HG03457 (cell line): ENCODE measurements at regions not wholly inside any gene's neighbourhood (a gene's known extent, or its start where the extent isn't known, plus 50 kb on each side); places are given as distances from the start of the nearest gene placed in this dataset.
"Not testable (repeated sequence)": the region's sequence is repeated elsewhere in the genome, so short reads cannot be mapped to it uniquely, and the experiment has no call there.

Experiments used
- ATAC-seq: cut with Tn5 transposase; IDR thresholded peaks from one replicate; pipeline ENCODE4 v1.9.1; 2021; ENCODE audit warnings: moderate number of reproducible peaks; ENCODE audit not compliant: unreplicated experiment

DNA sequence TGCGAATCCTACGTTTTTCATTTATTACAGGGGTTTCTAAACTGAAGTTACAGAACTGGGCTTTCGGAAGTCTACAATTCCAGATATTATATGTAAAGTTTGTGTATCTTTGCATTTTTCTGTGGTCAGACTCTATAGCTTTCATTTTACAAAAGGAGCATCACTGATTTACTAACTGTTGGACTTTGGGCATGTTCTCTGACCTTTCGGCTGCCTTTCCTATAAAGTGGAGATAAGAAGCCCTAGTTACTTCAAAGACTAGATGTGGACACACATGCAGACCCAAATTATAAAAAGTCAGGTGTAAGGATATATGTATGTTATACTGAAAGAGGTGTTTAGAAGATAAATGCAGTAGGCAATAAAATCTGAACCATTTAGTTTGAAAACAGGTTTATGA lies 126.6 kb upstream of the PRKCQ start:
- no peak for ATAC-seq

DNA sequence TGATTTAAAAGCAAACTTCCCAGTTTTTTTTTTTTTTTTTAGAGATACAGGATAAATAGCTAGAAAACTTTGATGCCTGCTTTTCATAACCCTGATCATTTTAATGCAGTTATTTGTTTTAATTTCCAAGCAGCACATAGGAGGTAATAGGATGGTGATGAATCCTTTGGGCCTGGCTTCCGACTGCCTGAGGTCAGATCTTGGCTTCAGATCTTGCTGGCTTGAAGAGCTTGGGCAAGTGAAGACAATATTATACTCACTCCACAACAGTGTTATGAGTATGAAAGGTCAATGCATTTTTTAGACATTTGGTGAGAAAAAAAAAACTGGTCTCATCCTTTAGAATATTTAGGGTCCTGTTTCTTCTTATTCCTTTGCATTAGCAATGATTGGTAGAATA lies 124.8 kb upstream of the PRKCQ start:
- no peak for ATAC-seq

DNA sequence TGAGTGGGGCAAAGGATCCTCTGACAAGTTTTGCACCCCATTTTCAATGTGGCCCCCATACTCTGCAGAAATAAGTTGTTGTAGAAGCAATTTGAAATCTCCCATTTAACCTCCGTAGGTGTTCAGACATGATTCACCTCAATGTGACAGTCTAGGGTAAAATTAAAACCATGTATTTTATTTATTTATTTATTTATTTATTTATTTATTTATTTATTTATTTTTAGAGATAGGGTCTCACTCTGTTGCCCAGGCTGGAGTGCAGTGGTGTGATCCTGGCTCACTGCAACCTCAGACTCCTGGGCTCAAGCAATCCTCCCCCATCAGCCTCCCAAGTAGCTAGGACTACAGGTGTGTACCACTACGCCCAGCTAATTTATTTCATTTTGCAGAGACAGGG lies 122.8 kb upstream of the PRKCQ start:
- ATAC-seq = not testable (repeated sequence)

DNA sequence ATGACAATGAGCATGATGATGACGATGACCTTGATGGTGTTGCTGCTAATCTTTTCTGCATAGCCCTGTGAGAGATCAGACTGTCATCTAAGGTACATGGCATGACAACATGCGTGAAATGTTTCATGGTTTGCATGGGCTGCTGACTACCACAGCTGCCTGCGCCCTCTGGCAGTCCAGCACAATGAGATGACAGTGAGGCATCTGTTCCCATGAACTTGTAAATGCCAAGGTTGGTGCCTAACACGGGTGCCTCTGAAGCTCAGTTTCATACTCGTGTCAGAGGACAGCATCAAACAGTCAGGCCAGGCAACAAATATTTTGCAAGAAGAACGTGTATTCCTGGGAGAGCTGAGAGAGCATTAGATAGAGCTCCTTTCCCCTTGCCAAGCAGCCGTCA lies 122.0 kb upstream of the PRKCQ start:
- ATAC-seq = no peak

DNA sequence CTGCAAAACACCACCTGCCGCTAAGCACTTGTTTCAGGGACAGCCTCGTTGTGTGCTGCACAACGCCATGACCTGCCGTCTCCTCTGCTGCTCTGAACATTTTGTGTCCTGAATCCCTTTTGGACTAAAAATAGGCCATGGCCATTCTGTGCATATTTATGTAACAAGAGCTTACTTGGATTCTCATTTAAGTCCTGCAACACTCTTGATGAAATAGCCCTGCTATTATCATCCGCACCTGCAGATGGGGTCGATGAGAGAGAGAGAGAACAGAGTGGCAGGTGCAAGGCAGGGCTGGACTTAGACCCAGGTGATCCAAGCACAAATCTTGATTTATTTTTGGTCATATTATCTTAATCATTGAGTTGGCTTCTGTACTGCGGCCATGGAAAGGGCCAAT lies 121.2 kb upstream of the PRKCQ start:
- ATAC-seq = no peak

DNA sequence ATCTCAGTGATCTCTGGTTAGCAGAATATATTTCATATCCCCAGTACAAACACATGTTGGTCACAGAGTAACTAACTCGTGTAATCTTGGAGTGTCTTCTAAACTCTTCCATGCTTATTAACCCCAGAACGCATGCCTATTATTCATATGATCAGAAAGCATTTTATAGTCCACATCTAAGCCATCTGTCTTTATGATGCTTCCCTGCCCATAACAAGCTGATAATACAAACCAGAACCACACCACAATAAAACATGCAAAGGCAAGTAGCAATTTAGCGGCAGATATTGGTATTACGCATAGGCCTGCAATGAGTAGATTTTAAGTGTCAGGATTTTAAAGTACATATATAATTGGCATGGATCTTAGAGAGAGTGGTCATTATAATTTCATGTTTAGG lies 120.0 kb upstream of the PRKCQ start:
- no peak for ATAC-seq

DNA sequence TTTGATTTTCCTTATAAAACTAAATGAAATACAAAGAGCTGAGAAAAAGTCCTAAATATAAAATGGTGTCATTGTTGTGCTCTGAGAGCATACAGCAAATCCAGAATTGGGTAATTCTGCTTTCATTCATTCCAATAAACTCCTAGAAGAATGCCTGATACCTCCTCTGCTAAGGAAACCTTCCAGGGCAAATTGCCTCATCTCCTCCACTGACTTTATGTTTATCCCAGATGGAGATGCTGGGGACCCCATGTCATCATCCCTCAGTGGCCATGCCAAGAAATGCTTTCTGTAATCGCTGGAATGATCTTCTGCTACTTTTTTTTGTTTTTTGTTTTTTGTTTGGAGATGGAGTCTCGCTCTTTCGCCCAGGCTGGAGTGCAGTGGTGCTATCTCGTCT lies 119.3 kb upstream of the PRKCQ start:
- ATAC-seq = no peak

DNA sequence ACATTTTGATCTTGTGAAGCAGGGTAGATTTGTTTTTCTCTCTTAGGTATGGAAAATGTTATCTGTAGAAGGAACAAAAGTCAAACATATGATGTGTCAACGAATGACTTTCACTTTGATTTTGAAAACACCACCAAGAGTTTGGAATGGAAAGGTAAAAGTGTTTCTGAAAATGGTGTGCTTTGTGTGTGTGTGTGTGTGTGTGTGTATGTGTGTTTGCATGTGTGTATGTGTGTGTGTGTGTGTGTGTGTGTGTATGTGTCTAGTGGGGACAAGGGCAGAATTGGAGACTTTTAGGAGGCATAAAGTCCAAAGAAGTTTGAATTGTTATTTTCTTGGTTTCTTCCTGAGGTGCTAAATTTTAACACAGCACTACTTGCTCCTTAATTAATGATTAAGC lies 115.4 kb upstream of the PRKCQ start:
- ATAC-seq = no peak

DNA sequence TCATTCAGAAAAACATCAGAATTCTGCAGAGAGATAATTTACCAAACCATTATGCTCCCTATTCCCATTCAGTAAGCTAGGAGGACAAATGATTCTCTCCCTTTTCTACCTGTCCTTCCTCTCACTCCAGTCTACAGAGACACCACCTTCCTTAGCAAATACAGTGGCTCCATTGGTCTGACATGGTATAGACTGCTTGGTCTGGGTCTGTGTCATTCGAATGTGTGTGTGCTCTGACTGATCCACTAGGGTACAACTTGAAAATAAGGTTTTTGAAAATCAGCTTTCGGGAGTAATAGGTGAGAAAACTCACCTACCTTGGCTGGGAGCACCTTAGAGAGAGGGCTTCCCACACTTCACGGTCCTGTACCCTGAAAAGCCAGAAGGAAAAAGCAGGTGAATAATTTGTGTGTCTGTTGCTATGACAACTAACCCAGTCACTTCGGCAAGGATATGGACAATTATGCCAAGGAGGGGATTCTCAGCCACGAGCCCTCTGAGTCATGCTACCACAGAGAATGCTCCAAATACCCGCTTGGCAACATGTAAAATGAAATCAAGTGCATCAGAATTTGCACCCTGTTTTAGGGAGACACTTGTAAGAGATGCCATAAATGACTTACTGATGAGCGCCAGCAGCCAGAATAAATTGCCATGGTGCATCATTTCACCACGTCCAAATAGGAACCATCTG lies 114.5 kb upstream of the PRKCQ start:
- ATAC-seq = no peak

DNA sequence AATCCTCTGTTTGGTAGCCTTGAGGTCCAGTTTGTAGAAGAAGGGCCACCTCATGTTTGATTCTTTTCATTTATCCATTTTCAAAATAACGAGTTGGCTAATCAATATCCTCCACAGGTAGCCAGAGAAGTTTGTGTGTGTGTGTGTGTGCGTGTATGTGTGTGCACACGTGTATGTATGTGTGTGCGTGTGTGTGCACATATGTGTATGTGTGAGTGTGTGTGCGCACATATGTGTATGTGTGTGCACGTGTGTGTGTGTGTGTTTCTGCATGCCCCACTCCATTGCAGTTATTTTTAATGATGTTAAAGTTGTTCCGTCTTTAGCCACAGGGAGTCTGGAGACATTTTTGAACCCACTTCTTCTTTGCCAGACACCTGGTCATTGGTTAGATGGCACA lies 112.8 kb upstream of the PRKCQ start:
- ATAC-seq = no peak

DNA sequence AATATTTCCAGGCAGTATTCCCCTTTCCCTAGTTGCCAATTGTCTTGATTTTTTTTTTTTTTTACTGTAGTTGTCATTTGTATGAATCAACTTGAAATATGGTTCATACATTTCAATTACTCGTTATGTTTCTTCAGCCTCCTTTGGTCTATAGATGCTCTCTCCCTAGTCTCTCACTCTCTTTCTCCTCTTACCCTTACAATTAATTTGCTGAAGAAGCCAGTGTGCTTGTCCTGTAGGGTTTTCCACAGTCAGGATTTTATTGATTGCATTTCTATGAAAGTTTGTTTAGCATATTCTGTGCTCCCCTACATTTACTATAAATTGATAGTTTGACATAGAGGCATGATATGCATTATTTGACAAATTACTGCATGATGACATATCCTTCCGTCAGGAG lies 112.0 kb upstream of the PRKCQ start:
- no peak for ATAC-seq

DNA sequence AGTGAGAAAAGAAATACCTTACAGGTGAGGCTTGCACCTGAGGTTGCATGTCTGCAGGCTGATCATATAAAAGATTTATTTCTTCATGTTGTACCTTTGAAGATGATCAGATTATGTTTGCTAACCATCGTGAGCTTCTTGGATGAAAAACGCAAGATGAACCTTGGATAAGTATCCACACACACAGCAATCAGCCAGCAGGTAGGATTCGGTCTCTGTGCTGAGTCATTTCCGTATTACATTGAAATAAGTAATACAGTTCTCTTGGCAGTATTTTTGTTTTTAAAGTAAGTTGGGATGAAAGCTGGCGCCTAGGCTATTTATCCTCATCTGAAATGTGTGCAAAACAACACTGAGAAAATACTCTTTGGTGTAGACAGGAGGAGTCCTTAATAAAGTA lies 109.0 kb upstream of the PRKCQ start:
- no peak for ATAC-seq

DNA sequence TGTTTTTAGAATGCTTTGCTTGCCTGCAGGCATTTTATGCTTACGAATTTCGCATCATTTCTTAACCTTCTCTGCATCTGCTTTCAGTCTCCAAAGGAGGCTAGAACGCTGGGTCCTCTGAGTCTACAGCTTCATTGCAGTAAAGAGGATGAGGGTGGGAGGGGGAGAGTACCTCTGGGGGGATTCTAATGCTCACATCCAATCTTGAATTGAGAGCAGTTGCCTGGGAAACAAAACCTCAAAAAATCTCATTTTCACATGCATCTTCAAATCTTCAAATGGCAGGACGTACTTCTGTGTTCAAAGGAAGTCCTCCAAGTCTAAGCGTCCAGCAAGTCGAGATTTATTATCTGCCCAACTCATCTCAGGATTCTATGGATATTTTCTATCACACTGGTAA lies 100.7 kb upstream of the PRKCQ start:
- no peak for ATAC-seq

DNA sequence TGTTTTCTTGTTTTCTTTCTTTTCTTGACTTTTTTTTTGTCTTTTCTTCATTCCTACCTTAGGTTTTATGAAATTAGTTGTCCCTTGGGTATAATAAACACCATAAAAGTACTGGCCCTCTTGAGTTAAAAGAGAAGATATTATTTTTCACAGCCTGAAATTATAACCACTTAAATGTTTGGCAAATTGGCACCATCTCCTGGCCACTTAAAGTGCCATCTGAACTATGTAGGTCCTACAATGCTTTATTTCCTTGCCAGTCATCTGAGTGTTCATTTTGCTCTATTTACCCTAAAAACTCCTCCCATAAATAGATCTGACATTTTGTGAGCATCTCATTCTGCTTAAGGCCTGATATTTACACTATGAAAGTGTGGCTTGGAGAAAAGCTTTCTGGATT lies 98.9 kb upstream of the PRKCQ start:
- no peak for ATAC-seq

DNA sequence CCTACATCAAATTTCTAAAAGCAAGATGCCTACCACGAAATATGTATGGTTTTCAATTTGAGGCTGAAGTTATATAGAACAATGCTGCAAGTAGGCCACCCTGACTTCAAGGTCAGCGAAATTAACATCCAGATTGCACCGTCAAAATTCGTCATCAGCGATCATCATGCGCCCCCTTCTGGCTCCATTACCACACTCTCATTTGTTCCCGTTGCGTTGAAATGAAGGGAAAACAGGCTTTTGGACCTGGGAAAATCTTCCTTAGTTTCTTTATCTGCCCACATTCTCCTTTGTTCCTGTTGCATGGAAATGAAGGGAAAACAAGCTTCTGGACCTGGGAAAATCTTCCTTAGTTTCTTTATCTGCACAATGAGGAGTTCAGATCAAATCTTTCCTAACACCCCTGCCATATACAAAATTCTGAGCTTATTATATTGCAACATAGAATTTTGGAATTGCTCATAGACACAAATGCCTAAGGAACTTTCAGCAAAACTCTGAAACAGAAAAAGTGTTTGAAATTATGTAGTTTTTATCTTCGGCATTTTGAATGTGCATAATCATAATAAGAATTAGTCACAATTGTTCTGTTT lies 98.2 kb upstream of the PRKCQ start:
- no peak for ATAC-seq

DNA sequence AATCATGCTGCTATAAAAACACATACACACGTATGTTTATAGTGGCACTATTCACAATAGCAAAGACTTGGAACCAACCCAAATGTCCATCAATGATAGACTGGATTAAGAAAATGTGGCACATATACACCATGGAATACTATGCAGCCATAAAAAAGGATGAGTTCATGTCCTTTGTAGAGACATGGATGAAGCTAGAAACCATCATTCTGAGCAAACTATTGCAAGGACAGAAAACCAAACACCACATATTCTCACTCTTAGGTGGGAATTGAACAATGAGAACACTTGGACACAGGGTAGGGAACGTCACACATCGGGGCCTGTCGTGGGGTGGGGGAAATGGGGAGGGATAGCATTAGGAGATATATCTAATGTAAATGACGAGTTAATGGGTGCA lies 97.1 kb upstream of the PRKCQ start:
- ATAC-seq = not testable (repeated sequence)

DNA sequence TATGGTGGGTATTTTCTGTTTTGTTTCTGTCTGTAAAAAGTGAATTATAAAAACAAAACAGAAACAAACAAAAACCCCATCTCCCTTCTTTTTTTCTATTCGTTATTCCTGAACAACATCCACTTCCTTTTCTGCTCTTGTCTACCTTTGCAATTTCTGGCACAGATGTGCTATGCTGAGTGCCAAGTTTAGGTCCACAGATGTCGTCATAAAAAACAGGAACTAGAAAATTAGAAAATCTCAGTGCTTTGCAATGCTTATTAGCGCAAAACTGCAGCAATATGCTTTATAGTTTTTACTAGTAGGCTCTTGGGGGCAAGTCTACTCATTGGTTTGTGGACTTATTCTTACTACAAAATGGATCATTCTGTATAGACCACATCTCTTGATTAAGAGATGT lies 94.2 kb upstream of the PRKCQ start:
- ATAC-seq = no peak

DNA sequence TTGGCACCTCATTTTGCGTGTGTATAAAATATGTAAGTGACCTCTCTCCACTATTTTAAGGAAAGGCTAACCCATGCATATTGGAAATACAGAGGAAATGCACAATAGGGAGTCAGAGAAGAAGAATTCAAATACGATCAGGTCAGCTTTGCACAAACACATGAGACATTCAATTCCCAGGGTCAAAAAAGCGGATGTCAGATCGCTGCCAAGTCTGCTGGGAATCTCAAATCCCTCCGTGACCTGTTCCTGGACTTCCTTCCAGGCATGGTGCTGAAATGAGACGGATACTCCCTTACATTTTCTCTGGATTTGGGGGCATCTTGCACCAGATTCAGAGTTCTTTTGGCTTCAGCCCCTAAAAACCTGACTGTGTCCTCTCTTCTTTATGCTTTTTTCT lies 91.9 kb upstream of the PRKCQ start:
- no peak for ATAC-seq

DNA sequence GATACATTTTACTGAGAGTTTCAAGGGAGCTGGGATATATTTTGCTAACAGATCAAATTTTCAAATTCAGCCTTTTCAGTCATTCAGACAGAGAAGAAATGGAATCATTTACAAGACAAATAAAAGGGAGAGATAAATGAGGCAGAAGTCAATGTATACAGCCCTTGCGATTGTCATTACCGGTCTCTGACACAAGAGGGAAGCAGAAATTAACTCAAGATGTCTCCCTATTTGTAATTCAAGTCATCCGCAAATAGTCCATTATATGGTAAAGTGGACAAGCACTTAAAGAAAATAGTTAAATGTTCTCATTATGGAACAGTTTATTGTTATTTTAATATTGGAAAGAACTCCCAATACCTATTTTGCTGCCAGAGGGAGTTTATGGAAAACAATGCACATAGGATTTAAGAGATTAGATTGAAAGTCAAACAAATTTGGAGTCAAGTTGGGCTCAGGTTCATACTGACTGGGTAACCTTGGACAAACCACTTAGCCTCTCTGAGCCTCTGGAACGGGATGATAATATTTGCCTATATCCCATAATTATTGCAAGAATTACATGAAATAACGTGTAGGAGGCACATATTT lies 89.3 kb upstream of the PRKCQ start:
- ATAC-seq = no peak

DNA sequence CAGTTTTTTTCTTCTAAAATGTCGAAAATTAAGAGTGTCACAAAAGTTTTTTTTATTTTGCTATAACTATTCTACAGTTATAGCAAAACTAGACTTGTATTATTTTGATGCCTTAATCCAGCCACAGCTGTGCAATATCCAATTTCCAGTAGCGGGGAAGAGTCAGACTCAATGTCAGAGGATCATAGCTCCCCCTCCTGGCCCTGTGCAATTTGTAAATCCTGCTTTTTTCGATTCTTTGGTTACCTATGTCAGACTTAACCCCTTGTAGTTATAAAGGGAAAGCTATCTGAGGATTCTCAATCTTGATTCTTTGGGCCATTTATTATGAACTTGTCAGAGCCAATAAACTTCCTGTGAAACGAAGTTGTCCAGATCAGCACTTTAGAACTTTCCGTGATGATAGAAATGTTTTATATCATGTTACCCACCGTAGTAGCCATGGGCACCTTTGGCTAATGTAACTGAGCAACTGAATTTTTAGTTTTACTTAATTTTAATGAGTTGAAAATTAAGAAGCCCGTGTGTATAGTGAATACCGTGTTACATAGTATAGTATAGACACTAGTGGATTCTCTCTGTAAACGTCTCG lies 87.7 kb upstream of the PRKCQ start:
- no peak for ATAC-seq

DNA sequence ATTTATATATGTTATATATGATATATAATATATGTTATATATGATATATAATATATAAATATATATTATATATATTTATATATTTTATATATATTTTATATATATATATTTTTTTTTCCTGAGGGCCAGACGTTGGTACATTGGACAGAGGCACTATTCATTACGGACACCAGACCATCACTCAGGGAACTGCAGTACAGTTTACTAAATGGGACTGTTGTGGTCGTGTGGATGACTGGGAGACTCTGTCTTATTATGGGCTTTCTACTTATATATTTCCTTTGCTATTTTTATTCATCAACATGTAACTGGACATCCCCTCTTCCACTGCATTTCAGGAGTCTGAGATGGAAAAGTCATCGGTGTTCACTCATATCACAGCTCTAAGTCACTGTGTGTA lies 87.1 kb upstream of the PRKCQ start:
- ATAC-seq = no peak

DNA sequence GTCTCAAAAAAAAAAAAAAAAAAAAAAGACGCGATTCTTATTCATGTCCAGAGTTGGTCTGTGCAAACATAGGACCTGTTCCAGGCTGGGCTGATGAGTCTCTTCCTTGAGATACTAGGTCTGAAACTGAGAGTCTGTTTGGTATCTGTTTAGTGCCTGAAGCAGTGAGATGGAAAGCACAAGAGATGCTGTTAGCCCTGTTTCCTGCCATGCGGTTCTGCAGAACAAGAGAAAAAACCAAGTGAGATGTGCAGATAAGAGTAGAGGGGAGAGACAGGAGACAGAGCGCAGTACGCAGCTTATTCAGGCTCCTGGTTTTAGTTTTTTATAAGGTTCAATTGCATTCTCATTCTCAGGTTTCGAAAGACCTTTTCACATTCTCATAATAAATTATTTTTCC lies 85.8 kb upstream of the PRKCQ start:
- no peak for ATAC-seq
